Activated T-cell treated with anti-CD3 and anti-CD28 coated beads, Interleukin-2, amount 50 U/mL, for 1 hour (primary cell): ENCODE measurements at regions not wholly inside any gene's neighbourhood (a gene's known extent, or its start where the extent isn't known, plus 50 kb on each side); places are given as distances from the start of the nearest gene placed in this dataset.
"Not testable (repeated sequence)": the region's sequence is repeated elsewhere in the genome, so short reads cannot be mapped to it uniquely, and the experiment has no call there.

Source experiments
- DNase-seq: peaks from one replicate; pipeline ENCODE4 v3.0.0-alpha.2; 2020

GRCh38 chr2:83359336-83359735 lies 1099.7 kb downstream of the SUCLG1 start:
- no peak for DNase-seq

GRCh38 chr2:83342860-83343329 lies 1116.2 kb downstream of the SUCLG1 start:
- no peak for DNase-seq

DNA sequence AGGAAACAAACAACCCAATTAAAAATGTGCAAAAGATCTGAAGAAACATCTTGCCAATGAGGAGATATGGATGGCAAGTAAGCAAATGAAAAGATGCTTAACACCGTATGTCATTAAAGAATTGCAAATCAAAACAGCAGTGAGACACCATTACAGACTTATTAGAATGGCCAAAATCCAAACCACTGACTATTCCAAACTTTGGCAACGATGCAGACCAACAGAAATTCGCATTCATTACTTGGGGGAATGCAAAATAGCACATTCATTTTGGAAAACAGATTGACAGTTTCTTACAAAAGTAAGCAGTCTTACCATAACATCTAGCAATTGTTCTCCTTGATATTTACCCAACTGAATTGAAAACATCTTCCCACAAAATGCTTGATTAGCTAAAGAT lies 1118.7 kb downstream of the SUCLG1 start:
- DNase-seq = no peak

GRCh38 chr2:83339942-83340341 lies 1119.1 kb downstream of the SUCLG1 start:
- not testable (repeated sequence) for DNase-seq

DNA sequence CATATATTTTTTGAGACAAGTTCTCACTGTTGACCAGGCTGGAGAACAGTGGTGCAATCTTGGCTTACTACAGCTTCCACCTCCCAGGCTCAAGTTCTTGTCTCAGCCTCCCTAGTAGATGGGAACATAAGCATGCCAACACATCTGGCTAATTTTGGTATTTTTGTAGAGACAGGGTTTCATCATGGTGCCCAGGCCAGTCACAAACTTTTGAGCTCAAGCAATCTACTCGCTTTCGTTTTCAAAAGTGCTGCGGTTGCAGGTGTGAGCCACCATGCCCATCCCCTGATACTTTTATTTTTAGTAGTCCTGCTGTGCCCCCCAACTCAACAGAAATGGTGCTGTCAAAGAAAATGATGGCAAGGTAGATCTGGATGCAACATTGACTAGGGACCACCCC lies 1127.3 kb downstream of the SUCLG1 start:
- no peak for DNase-seq

DNA sequence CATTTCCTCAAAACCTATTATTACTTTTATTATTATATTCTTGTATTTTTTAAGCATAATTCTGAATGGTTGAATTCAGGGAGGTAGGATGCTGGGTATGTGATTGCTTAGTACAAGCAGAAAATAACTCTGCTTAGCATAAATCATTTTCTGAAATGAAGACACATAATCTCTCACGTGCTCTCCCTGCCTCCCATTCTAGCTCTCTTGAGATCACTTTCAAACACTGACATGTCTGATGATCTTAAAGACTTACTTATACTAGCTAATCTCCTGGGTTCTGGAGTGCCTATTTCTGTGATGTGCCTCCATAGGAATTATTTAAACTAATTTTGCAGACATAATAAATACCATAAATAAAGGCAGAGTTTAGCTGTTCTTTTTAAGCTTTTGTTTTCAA lies 1136.0 kb downstream of the SUCLG1 start:
- DNase-seq = no peak

DNA sequence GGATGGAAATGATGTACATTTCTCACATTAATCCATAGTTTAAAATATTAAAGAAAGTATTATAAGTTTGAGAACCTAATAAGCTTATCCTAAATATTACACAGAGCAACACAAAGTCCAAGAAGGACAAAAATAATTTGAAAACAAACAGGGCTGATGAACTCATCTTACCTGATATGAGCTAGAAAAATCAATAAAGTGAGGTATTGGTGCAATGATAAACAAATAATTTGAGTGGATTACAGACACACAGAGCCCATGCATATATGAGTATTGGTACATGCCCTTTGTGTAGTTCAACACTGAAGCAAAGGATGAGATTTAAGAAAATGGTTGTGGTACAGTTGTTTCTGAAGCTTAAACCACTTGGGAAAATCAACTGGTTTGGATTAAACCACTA lies 1139.0 kb downstream of the SUCLG1 start:
- no peak for DNase-seq

DNA sequence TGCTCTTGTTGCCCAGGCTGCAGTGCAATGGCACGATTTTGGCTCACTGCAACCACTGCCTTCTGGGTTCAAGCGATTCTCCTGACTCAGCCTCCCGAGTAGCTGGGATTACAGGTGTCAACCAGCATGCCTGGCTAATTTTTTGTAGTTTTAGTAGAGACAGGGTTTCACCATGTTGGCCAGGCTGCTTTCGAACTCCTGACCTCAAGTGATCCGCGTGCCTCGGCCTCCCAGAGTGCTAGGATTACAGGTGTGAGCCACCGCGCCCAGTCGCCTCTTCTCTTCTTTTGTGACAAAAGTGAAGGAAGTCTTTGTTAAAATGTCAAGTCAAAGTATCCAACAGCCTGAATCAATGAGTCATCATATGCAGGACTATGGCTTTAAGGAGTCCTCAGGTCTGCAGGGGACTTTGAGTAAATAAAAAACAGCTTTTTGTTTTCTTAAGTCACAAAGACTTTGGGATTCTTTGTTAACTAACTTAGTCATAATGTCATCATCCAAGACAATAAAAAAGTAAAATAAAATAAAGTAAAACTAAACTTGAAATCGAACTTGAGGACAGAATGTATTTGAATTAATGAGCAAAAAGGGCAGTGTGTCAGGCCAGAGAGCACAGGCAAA lies 1153.2 kb downstream of the SUCLG1 start:
- DNase-seq = no peak

GRCh38 chr2:83291083-83291482 lies 1168.0 kb downstream of the SUCLG1 start:
- DNase-seq = no peak

- no peak for DNase-seq
These were observed 1176.2 kb downstream of the SUCLG1 start for GRCh38 chr2:83282841-83283240.

DNA sequence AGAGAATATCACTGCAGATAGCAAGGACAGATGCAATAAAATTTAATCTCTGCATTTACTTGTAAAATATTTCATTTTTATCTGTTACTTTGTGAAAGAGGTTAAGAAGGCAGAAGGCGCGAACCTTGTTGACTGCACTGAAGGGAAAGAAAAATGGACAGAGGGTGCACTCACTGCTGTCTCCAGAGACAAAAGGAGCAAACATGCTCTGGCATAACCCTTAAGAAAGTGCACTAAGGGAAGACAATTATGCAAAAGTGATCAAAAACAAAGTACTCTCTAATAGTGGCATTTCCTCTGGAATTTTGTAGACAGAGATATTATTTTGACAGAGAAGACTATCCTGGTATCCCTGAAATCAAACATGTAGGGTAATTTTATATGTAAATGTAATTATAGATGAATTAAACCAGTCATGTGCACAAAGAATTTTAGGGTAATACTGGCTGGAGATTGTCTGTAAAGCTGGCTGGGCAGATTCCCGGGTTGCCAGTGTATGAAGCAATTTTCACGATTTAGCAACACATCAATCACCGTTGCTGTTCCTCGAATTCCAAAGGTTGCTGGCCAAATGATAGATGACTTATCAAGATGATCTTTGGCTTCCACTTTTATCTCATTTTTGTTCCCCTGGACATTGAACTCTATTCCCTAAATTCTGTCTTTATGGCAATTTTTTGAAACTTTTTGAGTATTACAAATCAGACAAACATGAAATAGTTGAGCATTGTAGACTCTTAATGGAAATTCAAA lies 1176.9 kb downstream of the SUCLG1 start:
- DNase-seq = no peak

GRCh38 chr2:83280391-83280790 lies 1178.7 kb downstream of the SUCLG1 start:
- DNase-seq = no peak

DNA sequence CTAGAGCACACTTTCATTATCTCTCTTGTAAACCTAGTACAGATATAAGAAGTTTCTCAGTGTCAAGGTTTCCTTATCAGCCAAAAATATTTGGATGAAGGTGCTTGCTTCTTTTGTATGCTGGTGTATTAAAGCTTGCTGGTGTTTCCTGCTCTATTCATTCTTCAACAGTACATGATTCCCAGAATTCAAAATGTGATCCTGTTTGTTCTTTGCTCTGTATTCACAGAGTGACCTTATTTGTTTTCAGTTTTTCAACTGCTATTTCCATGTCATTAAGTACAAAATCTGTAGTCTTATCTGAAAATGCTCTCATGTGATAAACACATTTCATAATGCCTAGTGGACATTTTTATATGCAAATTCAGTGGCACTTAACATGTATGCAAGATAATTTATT lies 1185.8 kb downstream of the SUCLG1 start:
- no peak for DNase-seq

- DNase-seq = no peak
These were observed 1197.4 kb downstream of the SUCLG1 start for GRCh38 chr2:83261591-83262136.

- no peak for DNase-seq
These were observed 1205.2 kb downstream of the SUCLG1 start for GRCh38 chr2:83253848-83254247.

- no peak for DNase-seq
These were observed 1207.7 kb downstream of the SUCLG1 start for GRCh38 chr2:83251321-83251872.

DNA sequence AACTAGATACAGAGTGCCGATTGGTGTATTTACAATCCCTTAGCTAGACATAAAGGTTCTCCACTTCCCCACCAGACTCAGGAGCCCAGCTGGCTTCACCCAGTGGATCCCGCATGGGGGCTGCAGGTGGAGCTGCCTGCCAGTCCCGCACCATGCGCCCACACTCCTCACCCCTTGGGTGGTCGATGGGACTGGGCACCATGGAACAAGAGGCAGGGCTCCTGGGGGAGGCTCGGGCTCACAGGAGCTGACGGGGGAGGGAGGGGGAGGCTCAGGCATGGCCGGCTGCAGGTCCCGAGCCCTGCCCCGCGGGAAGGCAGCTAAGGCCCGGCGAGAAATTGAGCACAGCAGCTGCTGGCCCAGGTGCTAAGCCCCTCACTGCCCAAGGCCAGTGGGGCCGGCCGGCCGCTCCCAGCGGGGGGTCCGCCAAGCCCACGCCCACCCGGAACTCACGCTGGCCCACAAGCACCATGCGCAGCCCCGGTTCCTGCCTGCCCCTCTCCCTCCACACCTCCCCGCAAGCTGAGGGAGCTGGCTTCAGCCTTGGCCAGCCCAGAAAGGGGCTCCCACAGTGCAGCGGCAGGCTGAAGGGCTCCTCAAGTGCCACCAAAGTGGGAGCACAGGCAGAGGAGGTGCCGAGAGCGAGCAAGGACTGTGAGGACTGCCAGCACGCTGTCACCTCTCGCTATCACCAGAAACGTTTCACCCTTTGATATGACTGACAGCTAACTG lies 1213.1 kb downstream of the SUCLG1 start:
- not testable (repeated sequence) for DNase-seq

- DNase-seq = no peak
These were observed 1218.5 kb downstream of the SUCLG1 start for GRCh38 chr2:83240611-83241010.

GRCh38 chr2:83238111-83238510 lies 1221.0 kb downstream of the SUCLG1 start:
- no peak for DNase-seq

GRCh38 chr2:83234246-83234645 lies 1224.8 kb downstream of the SUCLG1 start:
- DNase-seq = no peak

- DNase-seq = no peak
These were observed 1225.3 kb downstream of the SUCLG1 start for GRCh38 chr2:83233781-83234180.

DNA sequence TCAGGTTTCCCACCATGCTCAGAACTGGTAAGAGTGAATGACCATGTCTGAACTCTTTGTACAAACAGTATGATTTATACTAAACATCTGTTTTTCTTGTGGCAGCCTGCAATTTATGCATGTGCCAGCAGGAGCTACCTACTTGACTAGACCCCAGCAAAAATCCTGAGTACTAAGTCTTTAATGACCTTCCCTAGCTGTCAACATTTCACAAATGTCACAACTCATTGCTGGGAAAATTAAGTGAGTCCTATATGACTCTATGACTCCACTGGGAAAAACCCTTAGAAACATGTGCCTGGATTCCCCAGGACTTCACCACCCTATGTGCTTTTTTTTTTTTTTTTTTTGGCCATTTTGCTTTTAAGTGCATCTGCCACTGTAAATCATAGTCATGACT lies 1225.8 kb downstream of the SUCLG1 start:
- no peak for DNase-seq

GRCh38 chr2:83229443-83229842 lies 1229.6 kb downstream of the SUCLG1 start:
- DNase-seq = no peak
